ENCODE measurements at regions not wholly inside any gene's neighbourhood (a gene's known extent, or its start where the extent isn't known, plus 50 kb on each side); places are given as distances from the start of the nearest gene placed in this dataset.

DNA sequence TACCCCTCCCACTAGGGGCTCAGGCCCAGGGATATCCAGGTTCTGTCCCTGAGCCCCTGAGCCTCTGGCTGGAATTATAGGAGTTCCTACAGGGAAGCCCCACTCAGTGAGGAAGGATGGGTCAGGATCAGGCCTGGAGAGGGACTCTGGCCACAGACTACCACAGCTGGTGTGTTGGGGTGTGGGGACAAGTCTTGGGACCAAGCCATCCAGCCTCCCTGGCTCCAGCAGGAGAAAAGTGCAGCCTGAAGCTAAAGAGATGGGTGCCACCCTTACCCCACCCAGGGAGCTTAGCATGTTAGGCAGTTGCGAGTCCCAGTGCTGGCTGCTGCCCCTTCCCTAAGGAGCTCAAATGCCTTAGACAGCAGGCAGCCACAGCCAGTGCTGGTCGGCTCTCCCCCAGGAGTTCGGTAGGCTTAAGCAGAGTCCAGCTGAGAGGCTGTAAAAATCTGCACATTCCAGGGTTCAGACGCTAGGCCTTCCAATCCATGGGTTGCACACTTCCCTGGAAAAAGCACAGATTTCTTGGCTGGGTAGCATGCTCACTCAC lies 96.2 kb upstream of the CYYR1 start:
- Histone ChIP-seq H3K36me3 (no peaks in the 10 kb centered on the region), H3K27ac (no peak overlapping the region), H3K4me1 (no peaks in the 10 kb centered on the region), H3K27me3 (no peaks in the 10 kb centered on the region), H3K9ac (ENCODE audit: low read depth in 2 of 2, low read length in 2 of 2) (no peak overlapping the region), H3K4me3 (no peak overlapping the region), H3K9me3 (no peaks in the 10 kb centered on the region)
- DNase-seq = no peak
- TF ChIP-seq, protein P1, sequence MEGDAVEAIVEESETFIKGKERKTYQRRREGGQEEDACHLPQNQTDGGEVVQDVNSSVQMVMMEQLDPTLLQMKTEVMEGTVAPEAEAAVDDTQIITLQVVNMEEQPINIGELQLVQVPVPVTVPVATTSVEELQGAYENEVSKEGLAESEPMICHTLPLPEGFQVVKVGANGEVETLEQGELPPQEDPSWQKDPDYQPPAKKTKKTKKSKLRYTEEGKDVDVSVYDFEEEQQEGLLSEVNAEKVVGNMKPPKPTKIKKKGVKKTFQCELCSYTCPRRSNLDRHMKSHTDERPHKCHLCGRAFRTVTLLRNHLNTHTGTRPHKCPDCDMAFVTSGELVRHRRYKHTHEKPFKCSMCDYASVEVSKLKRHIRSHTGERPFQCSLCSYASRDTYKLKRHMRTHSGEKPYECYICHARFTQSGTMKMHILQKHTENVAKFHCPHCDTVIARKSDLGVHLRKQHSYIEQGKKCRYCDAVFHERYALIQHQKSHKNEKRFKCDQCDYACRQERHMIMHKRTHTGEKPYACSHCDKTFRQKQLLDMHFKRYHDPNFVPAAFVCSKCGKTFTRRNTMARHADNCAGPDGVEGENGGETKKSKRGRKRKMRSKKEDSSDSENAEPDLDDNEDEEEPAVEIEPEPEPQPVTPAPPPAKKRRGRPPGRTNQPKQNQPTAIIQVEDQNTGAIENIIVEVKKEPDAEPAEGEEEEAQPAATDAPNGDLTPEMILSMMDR (IDR thresholded peaks at IDR 0.05) = no peak
- intact Hi-C loops (cut with DNase I) = no loop called here

DNA sequence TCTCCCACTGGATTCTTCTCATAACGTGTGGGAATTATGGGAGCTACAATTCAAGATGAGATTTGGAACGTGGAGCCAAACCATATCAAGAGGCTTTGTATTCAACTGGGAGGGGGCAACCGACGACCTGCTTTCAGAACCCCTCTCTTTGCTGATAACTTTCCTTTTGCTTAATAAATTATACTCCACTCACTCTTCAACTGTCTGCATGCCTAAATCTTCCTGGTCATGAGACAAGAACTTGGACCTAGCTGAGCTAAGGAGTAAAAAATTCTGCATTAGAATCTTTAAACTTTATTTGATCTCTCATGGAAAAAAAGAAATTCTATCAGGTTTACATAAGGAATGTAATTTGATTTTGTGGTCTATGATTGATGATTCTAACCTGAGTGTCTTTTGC lies 86.7 kb upstream of the CYYR1 start:
- DNase-seq = no peak
- TF ChIP-seq, protein P1 (IDR thresholded peaks at IDR 0.05) = no peak
- Histone ChIP-seq H3K27ac (no peak overlapping the region), H3K9me3 (no peaks in the 10 kb centered on the region), H3K4me3 (no peak overlapping the region), H3K9ac (ENCODE audit: low read depth in 2 of 2, low read length in 2 of 2) (no peak overlapping the region), H3K4me1 (no peaks in the 10 kb centered on the region), H3K36me3 (no peaks in the 10 kb centered on the region), H3K27me3 (no peaks in the 10 kb centered on the region)
- intact Hi-C loops (cut with DNase I) = no loop called here

DNA sequence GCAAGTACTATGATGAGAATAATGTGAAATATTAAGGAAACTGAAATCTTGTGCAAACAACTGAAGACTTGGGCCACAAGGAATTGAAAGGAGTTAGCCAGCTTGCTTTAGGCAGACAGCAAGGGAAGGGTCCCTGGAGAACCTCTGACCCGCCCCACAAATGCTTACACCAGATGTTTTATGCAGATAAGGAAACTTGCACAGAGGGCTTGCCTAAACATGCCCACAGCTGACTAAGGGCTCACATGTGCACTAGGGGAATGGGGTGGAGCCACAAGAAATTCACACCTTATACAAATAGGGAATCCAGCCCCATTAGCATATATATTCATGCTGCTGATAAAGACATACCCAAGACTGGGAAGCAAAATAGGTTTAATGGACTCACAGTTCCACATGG lies 86.1 kb upstream of the CYYR1 start:
- DNase-seq = no peak
- TF ChIP-seq, protein P1 (IDR thresholded peaks at IDR 0.05) = no peak
- H3K9ac ChIP-seq (ENCODE audit: low read depth in 2 of 2, low read length in 2 of 2) = no peak overlapping the region
- H3K36me3 ChIP-seq = no peaks in the 10 kb centered on the region
- H3K4me1 ChIP-seq = no peaks in the 10 kb centered on the region
- no peak overlapping the region for H3K4me3 ChIP-seq
- H3K27ac ChIP-seq = no peak overlapping the region
- intact Hi-C loops (cut with DNase I) = no loop called here
- no peaks in the 10 kb centered on the region for H3K27me3 ChIP-seq
- no peaks in the 10 kb centered on the region for H3K9me3 ChIP-seq

DNA sequence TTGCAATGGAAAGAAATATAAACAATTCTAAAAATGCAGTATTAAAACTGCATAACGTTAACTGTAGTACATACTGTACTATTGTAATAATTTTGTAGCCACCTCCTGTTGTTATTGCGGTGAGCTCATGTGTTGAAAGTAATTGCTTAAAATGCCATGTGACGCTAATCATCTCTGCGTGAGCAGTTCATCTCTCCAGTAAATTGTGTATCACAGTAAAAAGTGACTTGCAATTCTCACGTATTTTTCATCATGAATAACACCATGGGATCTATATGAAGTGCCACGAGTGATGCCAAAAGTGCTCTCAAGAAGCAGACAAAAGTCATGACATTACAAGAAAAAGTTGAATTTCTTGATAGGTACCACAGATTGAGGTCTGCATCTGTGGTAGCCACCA lies 82.4 kb upstream of the CYYR1 start:
- no peaks in the 10 kb centered on the region for H3K9me3 ChIP-seq
- H3K9ac ChIP-seq (ENCODE audit: low read depth in 2 of 2, low read length in 2 of 2) = no peak overlapping the region
- TF ChIP-seq, protein P1 (IDR thresholded peaks at IDR 0.05) = no peak
- no peak overlapping the region for H3K4me3 ChIP-seq
- no peaks in the 10 kb centered on the region for H3K27me3 ChIP-seq
- H3K4me1 ChIP-seq = no peaks in the 10 kb centered on the region
- DNase-seq = no peak
- intact Hi-C loops (cut with DNase I) = no loop called here
- H3K36me3 ChIP-seq = no peaks in the 10 kb centered on the region
- no peak overlapping the region for H3K27ac ChIP-seq

DNA sequence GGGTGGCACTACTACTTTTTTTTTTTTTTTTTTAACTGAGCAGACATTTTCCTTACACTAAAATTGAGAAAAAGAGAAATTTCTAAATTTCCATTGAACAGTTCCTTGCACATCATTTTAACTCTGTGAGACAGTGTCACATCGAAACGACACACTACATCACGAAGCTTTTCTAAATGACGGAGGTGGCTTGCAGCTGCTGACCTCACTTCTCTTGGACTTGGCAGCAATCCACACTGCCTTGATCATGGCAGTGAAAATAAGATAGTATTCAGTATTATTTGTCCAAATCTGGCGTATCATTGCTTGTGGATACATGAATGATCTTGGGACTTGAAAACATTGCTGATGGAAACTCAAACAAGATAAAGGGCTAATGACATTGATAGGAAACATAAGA lies 80.3 kb upstream of the CYYR1 start:
- intact Hi-C loops (cut with DNase I) = no loop called here
- DNase-seq = no peak
- Histone ChIP-seq H3K36me3 (no peaks in the 10 kb centered on the region), H3K4me3 (no peak overlapping the region), H3K27me3 (no peaks in the 10 kb centered on the region), H3K9ac (ENCODE audit: low read depth in 2 of 2, low read length in 2 of 2) (no peak overlapping the region), H3K9me3 (no peaks in the 10 kb centered on the region), H3K4me1 (no peaks in the 10 kb centered on the region), H3K27ac (no peak overlapping the region)
- TF ChIP-seq, protein P1 (IDR thresholded peaks at IDR 0.05) = no peak

Data from colonic mucosa (tissue), 4 donors.